ENCODE measurements at regions not wholly inside any gene's neighbourhood (a gene's known extent, or its start where the extent isn't known, plus 50 kb on each side); places are given as distances from the start of the nearest gene placed in this dataset.
"Not testable (repeated sequence)": the region's sequence is repeated elsewhere in the genome, so short reads cannot be mapped to it uniquely, and the experiment has no call there.

DNA sequence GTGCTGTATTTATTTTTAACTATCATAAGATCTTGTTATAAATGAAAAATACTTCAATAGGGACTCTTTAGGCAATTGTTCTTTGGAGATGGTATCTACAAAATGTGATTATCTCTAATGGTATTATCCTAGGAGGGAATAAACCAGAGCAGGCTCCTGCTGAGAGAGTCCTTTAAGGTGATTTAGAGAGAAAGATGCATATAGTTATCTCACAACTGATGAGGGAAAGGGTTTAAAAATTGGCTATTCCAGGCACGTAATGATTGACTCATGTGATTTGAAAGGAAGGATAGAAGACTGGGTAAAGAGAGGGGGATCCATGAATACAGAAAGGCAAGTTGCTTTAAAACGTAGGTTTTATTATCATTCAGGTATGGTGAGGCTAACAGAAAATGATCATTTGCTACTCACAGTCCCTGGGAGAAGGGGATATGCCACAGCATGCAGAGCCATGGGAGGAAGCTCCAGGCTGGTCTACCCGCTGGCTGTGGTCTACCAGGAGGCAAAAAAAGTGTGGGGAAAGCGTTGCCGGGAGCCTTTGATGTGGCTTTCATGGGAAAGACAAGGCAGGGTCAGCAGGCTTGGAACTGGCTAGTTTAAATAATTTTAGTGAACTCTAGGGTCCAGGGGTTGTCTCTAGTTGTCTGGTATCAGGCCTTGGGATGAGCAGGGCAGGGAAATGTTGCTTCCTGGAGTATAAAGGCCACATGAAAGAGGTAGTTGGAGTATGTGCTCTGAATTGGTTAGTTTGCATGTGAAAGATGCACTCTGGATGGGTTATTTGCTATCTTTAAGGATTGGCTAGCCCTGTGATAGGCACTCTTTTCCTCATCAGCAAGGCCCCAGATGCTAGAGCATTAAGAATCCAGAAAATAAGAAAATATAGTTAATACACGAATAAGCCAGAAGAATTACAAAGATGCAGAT is 798.4 kb upstream of the GRM7 start:
- DNase-seq = no peak

DNA sequence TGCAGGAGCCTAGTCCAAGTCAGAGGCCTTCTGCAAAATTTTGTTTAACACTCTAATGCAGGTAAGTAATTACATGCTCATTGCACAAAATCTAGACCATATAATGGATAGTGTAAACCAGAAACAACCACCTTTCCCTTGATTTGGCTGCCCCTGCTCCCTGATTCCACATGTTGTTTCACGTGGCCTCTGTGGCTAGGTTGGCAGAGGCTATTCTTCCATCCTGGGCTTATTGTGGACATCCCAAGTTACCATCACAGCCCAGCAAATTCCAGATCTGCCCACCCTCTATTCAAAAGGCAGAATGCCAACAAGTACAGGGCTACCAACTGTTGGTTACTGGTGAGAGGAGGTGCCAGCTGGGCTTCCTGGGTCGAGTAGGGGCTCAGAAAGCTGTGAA is 794.5 kb upstream of the GRM7 start:
- no peak for DNase-seq

DNA sequence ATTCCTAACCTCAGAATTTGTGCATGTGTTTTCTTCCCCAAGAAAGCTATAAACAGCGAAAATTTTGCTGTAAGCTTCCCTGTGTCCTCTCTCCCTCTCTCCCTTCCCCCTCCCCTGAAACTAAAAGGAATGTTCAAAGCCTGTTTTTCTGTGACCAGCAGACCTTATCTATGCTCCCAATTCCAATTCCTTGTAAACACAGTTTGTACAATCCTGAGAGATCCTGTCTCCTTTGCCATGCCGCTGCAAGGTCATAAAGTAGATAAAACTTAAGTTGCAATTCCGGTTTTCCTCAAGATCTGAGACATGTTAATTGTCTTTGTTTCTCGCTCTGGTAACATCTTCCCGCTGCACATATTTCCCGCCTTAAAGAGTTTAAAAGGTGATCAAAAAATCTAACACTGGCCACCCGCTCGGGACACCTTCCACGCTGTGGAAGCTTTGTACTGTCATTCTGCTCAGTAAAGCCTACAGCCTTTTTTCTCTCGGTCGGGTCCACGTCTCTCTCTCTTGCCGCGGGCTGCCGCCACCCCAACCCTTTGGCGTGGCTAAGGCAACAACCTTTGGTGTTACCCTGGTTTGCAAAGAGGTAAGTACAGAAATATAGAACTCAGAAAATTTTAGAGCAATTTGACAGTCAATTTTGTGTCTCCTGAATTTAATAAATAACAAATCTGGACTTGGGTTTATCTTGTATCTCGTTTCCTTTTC is 793.9 kb upstream of the GRM7 start:
- DNase-seq = not testable (repeated sequence)

DNA sequence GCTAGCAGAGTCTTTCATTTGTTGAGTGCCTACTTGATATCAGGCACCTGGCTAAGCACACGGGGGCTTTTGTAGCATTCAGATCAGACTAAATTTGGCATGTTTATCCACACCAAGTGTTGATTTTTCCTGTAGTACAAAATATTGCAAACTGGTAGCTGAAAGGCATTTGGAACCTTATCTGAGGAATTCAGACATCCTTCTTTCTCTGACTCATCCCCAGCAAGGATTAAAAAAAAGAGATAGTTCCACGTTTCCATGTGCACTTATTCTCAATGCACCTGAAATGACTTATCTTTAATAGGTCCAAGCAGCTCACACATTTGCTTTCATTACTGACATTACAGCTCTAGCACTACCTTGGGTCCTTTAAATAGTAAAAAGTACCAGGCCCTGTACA is 786.0 kb upstream of the GRM7 start:
- DNase-seq = no peak

DNA sequence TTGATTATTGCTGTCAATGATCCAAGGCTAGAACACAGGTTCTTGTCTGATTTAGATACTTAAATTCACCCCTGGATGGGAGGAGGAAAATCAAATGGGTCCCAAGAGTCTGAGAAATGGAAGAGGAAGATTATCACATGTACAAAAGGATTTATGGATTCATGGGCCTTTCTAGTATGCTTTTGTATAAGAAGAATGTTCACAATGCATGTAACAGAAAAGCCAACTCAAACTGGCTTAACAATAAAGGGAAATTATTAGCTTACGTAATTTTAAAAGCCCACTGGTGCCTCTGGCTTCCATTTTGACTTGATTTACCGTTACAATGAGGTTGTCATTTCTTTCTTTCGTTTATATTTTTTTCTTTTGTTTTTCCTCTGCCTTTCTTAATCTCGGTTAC is 782.5 kb upstream of the GRM7 start:
- no peak for DNase-seq

DNA sequence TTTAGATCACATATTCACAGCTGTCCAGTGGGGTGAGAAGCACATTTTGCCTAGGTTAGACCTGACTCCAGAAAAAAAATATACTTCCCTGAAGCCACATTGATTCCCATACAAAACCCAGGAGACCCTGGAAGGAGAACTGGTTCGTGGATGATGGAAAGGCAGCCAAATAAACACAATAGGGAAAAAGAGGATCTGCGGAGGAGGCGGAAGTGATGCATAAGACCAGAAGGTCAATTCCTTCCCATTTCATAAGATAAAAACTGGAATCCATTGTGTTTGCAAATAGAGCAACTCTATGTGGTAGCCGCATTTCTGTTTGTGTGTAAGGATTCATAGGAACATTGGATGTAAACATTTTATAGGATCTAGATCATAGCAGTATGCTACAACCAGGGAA is 781.9 kb upstream of the GRM7 start:
- no peak for DNase-seq

DNA sequence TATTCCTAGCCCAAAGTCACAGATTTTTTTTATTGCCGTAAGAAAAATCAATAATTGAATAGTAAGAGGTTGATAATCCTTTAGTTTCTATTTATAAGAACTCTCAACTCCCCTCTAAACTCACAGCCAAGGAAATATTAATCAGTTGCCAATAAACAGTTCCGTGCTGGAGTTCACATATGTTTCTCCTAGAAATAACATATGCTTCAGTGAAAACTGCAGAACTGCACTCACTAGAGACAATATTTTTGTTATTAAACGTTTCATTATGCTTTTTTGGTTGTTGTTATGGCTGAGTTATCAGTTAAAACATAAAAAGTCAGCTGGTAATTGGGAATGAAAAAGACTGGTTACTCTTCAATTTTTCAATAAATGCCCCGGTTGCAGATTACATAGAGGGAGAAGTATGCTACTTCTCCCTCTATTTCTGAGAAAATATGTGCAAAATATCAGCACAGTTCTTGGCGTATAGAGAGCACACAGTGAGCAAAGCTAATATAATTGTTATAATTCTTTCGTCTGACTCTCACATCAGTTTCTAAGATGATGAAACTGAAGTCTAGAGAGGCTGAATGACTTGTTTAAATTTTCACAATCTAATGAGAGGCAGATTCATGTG is 781.2 kb upstream of the GRM7 start:
- no peak for DNase-seq

DNA sequence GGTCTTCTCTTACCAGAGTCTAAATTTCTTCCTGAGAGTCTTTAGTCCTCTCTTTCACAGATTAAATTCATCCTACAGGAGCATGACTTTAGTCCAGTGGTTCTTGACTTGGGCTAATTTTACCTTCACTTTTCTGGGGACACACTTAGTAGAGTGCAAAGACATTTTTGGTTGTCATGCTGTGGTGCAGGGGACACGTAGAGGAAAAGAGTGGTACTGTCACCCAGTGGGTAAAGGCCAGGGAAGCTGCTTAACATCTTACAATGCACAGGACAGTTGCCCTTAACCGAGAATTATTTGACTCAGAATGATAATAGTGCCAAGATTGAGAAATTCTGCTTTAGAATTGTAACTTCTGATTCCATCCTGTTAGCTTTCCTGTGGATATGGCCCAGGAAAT is 772.5 kb upstream of the GRM7 start:
- no peak for DNase-seq

DNA sequence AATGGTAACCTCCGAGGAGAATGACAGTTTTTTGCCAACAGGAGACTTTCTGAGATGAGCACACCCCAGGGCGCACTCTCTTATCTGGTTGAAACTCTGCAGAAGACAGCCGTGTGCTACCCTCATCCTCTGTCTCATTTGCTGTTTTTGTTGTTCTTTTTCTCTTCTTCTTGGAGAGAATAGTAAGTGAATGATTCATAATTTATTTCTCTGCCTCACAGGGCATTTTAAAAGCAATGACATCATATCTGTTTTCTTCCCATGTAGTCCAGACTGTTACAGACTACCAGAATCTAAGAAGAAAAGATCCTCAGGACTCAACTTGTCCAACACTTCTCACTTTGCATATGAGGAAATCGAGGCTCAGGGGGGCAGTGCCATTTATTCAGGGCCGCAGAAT is 771.1 kb upstream of the GRM7 start:
- no peak for DNase-seq

DNA sequence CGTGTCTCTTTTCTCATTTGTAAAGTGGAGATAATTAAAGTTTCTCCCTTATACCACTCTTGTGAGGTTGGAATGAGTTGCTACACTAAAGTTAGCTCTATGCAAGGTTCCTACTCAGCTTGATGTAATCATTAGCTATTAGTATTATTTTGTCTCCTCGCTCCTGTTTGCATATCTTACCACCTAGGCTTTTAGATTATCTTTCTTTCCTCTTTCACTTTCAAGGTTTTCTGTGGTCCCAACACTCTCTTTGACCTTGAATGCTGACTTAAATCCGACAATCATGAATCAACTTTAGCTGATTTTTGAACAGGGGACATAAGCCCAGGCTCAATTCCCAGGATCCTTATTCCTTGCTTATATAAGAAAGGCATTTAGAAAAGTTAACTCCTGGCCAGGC is 769.7 kb upstream of the GRM7 start:
- no peak for DNase-seq

DNA sequence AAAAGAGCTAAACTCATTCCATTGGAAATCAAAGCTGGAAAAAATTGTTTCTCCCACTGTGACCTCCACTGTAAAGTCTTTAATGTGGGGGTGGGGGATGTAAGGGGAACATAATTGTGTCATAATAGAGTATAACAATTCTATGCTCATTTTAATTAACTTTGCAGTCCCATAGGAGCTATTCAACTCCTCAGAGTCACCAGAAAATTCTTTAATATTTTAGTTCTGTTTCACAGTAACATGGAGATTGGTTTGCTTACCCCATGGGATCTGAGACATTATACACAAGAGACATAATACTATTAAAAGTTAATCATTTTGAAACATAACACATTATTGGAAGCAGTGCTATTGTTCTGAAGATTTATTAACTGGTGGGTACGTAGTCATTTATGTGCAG is 765.9 kb upstream of the GRM7 start:
- DNase-seq = no peak

DNA sequence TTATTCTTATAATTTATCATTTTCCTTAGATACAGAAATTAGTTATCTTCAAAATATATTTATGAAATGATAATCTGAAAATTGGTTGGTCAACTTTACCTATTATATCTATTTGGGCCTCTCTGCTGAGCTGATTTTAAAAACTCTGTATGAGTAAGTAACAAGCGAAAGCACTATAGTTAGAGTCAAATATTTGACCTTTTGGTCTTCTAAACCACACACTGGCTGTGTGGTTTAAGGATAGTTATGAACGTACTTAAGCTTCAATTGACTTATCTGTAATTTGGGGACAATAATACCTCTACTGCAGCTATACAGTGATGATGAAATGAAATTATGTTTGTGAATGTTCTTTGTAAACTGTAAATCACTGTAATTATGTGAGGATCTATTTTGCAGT is 763.9 kb upstream of the GRM7 start:
- DNase-seq = no peak

DNA sequence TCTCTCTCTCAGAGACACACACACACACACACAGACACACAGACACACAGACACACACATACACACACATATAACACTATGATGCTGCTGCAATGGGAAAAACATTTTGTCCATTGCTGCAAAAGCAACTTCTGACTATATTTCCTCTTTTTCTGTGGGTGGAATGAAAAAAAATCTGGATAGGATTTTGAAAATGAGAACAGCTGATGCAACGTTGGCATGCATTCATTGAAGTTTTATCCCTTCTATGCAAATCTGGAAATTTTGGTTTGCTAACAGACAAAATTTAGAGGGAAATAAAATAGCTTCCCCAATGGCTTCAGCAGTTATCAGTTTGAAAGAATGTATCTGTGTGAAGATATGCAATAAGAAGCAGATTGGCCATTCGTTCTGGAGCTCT is 763.4 kb upstream of the GRM7 start:
- DNase-seq = no peak

DNA sequence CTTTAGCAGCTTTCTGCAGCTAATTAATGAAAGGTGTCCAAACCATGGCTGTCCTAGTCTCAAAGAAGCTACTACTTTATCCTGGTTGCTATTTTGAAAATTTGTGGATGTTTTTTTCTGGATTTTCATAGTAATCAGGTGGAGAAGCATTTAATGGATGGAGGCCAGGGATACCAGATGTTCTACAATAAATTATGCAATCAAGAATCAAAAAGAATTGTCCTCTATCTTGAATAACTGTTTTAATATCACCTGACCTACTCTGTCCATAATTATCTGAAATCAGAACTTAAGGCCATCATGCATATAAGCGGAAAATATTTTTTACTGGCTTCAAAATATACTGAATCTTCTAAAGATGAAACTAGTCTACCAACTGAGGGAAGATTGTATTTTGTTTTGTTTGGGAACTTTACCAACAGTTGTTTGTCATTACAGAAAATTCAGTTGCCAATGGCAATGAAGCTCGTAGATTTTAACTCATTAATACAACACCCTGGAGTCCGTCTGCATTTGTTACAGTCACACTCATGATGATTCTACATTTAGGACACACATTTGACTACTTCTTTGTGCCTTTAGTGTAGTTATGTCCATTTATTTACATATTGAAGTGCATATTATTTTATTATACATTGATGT is 762.3 kb upstream of the GRM7 start:
- no peak for DNase-seq

DNA sequence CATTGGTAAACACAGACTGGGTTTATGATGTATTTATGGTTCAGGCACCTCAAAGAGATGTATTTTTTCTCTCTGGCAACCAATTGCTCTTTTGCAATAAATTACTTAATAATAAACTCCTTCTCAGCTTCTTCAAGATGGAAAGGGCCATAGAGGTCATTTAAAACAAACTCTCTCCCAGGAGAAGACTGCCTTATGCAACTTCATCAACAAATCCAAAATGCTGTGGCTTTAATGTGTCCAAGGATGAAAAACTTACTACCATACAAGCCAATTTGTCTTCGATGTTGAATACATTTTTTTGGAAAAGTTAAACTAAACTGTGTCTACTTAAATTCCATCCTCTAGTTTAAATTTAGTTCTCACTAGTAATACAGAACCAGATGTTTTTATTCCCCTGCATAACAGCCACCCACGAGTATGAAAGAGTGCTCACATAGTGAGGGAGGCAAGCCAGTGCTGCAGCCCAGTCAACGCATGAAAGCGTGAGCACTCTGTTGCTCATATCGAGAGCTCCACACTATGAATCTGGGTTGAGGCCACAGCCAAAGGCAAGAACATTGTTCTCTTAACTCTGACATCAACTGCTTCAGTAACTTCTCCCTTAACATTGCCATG is 761.3 kb upstream of the GRM7 start:
- DNase-seq = no peak

DNA sequence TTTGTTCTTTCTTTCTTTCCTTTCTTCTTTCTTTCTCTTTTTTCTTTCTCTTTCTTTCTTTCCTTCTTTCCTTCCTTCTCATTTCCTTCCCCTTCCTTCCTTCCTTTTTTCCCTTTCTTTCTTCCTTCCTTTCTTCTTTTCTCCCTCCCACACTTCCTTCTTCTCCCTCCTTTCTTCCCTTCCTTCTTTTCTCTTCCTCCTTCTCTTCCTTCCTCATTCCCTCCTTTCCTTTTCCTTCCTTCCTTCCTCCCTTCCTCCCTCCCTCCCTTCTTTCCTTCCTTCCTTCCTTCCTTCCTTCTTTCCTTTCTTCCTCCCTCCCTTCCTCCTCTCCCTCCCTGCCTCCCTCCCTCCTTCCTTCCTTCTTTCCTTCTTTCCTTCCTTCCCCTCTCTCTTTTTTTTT is 755.7 kb upstream of the GRM7 start:
- DNase-seq = no peak

DNA sequence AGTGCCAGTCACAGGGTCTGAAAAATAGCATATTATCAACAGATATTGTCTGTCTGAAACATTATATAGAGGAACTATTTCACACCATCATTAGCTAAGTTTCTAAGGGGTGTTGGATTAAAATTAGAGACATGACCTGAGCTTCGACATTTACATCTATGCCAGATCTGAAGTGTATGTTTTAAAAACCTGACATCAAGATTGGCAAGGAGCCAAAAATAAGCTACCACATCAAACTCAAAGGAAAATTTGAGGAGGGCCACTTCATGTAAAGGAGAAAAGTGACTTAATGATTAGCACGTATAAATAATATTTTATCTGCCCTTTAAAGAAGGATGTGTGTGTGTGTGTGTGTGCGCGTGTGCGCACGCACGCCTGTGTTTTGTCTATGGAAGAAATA is 752.0 kb upstream of the GRM7 start:
- no peak for DNase-seq

DNA sequence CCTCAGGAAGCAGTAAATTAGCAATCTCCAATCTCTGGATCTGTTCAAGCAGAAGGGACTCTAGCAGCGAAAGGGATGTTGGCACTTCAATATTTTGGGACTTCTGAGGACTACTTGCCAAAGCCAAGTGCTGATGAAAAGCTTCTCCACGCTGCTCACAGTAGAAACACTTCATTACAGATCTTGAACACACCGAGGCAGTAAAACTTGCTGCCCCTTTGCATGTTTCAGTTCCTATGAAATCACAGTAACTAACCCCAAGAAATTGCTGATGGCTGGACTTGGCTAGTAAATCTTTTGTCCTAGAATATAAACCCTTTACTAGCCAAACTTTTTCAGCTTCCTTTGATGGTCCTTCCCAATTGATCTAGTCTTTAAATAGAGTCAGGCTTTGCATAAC is 750.5 kb upstream of the GRM7 start:
- no peak for DNase-seq

DNA sequence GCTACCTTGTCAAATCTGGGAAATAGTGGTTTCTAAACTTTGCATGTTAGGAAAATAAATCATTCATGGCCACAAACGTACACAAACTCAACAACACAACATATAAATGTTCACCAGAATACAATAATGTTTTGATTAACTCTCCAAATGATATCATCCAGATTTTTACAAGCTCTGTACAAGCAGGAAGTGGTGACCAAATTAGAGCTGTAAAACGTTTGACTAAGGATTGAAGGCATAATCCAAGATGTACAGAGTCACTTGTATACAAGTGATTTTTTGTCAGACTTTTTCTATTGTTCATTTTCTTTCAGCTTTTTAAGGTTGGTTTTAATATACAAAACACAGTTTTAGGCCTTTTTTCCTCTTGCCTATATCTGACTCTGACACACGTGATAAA is 748.4 kb upstream of the GRM7 start:
- DNase-seq = no peak

DNA sequence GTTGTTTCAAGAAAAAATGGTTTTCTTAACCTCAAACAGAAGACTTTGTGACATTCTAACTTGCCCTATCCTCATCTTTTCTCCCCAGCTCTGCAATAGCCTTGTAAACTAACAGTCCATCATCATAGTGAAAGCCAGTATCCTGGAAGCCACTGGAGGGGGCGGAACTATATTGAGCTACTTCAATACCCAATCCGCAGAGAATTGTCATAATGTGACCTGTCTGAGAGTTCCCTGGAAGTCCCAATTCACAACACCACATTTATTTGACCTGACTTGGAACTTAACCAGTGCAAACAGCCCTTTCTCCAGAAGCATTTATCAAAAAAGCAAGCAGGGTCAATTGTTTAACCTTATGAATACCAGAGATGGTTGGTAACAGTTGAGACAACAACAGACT is 747.6 kb upstream of the GRM7 start:
- no peak for DNase-seq

DNA sequence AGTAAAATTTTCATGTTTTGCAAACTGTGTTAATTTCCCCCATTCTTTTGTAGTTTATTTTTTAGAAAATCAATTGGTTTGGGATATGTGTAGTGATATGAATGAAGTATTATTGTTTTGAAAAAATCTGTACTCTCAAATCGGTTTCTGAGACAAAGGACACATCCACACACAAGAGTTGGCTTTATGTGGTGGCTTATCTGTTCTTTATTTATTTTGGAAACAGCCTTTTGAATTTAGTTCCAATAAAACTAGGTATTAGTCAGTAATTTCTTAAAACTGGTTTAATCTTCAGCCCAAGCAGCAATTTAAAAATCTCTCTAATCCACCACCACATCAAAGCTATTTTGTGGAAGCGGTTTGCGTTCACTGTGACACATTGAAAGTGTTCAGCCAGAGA is 741.5 kb upstream of the GRM7 start:
- no peak for DNase-seq

DNA sequence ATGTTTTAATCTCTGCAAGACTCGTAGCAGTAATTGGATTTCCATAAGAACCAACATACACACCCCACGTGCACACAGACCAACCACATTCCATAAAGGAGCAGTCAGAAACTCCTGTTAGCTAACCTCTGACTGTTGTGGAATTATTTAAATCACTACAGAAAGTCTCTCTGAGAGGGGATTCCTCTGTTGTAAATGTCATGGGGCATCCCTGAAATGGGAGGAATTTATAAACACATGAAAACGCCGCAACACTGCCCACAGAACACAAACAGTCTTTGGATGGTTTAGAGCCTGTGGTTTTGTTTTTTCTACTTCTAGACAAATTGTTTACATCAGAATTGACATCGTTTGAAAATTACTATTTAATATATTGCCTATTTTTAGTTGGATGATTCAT is 740.1 kb upstream of the GRM7 start:
- DNase-seq = no peak

DNA sequence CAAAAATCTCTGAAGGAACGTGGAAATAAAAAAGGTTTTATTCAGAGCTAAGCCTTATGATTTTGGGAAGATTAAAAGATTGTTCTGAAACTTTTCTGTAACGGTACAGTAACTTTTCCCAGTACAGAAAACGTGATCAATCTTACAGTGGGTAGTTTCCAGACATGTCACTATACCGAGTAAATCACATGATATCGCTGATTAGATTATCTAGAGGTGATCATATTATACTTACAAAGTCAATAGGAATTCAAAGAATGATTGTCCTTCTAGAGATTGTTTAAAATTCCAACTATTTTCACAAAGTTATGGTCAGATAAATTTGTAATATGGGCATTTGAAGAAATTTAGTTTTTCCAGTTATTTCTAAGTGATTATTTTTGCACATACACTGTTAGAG is 736.0 kb upstream of the GRM7 start:
- DNase-seq = no peak
